GDM1 (cell line): ENCODE measurements at regions not wholly inside any gene's neighbourhood (a gene's known extent, or its start where the extent isn't known, plus 50 kb on each side); places are given as distances from the start of the nearest gene placed in this dataset.
"Not testable (repeated sequence)": the region's sequence is repeated elsewhere in the genome, so short reads cannot be mapped to it uniquely, and the experiment has no call there.

Experiments
- DNase-seq: peaks from one replicate; lab custom pipeline; 2025; lab: John Stamatoyannopoulos, UW

GRCh38 chr4:116321471-116321870, 763.9 kb downstream of the TRAM1L1 start:
- no peak for DNase-seq

- no peak for DNase-seq
Measured at GRCh38 chr4:116320859-116321258, 764.5 kb downstream of the TRAM1L1 start.

GRCh38 chr4:116303736-116304188, 781.6 kb downstream of the TRAM1L1 start:
- DNase-seq, result no peak

- DNase-seq, result no peak
Measured at GRCh38 chr4:116302990-116303735, 782.2 kb downstream of the TRAM1L1 start.

GRCh38 chr4:116275006-116275405, 810.4 kb downstream of the TRAM1L1 start:
- no peak for DNase-seq

DNA sequence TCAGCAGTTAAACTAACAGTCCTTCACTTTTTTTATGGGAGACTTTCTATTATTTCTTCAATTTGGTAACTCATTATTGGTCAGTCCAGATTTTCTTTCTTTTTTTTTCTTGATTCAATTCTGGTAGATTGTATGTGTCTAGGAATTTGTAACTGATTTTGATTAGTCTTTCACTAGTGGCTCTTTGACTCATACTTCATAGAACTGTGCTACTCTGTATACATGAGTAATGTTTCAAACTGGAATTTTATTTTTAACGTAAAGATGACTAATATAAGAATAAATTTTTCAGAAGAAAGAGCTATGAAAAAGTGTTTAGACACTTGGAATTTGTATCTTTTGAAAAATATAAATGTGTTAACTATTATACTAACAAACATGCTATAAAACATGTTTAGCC, 813.0 kb downstream of the TRAM1L1 start:
- no peak for DNase-seq

DNA sequence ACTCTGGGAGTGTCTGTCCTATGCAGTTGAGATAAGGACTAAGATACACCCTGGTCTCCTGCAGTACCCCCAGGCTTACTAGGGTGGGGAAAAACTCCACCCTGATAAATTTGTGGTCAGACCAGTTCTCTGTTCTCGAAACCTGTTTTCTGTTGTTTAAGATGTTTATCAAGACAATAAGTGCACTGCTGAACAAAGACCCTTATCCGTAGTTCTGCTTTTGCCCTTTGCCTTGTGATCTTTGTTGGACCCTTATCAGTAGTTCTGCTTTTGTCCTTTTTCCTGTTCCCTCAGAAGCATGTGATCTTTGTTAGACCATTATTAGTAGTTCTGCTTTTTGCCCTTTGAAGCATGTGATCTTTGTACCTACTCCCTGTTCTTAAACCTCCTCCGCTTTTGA, 824.4 kb downstream of the TRAM1L1 start:
- peak; percentile 3 for DNase-seq

DNA sequence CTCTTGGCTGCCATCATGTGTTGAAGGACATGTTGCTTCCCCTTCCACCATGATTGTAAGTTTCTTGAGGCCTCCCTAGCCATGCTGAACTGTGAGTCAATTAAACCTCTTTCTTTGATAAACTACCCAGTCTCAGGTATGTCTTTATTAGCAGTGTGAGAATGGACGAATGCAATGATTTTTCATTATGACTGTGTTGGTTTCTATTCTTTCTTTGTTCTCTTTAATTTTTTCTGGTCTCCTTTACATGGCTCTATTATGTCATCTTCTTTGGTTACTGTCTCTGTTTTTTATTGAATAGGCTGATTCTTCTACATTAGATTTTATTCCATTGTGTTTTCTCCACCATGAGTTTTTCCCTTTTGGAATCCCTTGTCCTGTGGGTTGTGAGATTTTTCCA, 840.6 kb downstream of the TRAM1L1 start:
- DNase-seq, result no peak

DNA sequence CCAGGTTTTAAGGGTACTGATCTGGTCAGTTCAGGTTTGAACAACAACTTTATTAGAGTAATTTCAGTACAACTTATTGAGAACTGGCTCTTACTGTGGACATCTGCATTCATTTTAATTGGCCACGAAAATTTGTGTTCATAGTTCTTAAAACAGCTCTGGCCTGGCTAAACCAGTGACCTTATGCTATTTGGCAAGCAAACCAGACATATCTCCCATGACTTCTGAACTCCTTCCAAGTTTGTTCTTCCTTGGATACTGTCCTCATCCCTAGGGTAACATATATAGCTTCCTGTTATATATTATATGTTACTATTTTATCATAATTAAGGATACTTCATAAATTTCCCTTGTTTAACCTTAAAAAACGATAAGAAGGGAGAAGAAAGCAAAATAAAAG, 841.9 kb downstream of the TRAM1L1 start:
- DNase-seq, result no peak

- no peak for DNase-seq
Measured at GRCh38 chr4:116233971-116234370, 851.4 kb downstream of the TRAM1L1 start.

- DNase-seq, result not testable (repeated sequence)
Measured at GRCh38 chr4:116231999-116232398, 853.4 kb downstream of the TRAM1L1 start.

- DNase-seq, result no peak
Measured at GRCh38 chr4:116229420-116229819, 856.0 kb downstream of the TRAM1L1 start.

DNA sequence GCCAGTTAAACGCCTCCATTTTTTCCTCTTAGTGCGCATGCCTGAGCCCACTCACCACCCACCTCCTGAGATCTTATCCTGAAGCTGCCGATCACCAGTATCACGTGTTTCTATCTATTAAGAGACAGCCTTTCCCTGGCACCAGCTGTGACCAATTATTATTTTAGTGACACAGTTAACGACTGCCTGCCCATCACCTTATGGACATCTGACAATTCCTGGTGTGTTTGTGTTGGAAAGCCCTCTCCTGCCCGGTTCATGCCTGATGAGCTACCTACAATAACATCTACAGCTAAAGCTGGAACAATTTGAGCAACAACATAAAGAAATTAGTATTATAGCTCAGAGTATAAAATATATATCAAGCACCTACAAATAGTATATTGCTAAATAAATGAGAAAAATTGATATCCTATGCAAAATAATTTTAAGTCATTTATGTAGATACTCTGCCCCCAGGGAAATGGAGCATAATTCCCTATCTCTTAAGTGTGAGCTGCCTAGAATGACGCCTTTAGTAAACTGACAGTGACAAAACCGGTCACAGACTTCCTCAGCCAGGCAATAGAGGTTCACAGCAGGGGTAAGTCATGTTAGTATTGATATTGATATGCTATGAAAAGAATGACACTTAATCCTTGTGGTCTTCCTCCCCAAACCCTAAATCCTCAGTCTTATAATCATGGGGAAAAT, 862.2 kb downstream of the TRAM1L1 start:
- no peak for DNase-seq

DNA sequence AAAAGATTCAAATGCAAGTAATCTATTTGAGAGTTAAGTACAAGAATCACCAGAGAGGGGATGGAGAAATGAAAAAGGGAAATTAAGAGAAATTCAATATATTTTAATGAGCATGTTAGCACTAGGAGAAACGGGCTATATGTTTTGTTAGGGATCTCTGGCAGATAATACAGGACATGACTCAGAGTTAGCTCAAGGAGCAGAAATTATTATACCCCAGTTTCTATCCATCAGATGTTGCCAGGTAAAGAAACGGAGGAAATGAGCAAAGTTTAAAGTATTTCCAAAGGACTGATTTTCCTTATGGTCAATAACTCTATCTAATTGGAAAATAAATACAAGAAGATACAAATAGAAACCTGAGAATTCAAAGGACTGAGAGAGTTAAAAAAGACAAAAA, 867.6 kb downstream of the TRAM1L1 start:
- DNase-seq, result no peak

GRCh38 chr4:116215622-116216021, 869.8 kb downstream of the TRAM1L1 start:
- no peak for DNase-seq

DNA sequence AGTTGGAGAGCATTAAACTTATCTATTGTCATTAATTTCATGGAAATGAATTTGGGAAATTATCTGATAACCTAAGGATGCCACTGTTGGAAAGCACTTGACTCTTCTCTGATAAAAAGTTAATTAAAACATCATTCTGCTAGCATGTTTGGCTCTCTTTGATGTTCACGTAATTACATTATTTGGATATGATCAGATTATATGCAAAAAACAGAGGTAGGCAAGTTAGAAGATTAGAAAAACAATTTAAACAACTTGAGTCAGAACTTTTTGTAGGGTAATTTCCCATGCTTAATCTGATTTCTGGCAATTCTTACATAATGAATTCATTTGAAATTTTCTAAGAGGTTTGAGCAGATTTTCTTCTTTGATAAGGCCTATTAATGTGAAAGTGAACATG, 882.9 kb downstream of the TRAM1L1 start:
- no peak for DNase-seq

DNA sequence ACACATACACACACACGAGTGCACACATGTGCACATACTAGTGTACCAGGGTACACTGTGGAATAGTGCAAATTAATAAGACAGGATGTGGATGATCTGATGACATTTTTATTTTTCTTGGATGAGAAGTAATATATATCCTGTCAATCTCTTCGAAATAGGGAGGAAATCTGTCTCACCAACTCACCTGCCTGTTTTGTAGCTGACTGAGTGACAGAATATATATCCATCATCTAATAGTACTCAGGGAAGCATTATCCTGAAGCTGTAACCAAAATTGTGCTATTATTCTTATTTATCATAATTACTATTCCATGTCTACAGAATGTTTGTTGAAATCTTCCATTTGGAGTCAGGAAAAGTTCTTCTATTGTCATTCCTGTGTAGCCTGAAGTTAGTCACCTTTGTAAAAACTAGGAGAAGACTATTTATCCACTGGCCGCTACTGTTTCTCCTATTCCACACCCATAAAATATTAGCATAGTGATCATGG, 888.0 kb downstream of the TRAM1L1 start:
- no peak for DNase-seq

- DNase-seq, result no peak
Measured at GRCh38 chr4:116183241-116183640, 902.1 kb downstream of the TRAM1L1 start.

GRCh38 chr4:116180157-116180601, 905.2 kb downstream of the TRAM1L1 start:
- no peak for DNase-seq

- not testable (repeated sequence) for DNase-seq
Measured at GRCh38 chr4:116151371-116151770, 934.0 kb downstream of the TRAM1L1 start.

DNA sequence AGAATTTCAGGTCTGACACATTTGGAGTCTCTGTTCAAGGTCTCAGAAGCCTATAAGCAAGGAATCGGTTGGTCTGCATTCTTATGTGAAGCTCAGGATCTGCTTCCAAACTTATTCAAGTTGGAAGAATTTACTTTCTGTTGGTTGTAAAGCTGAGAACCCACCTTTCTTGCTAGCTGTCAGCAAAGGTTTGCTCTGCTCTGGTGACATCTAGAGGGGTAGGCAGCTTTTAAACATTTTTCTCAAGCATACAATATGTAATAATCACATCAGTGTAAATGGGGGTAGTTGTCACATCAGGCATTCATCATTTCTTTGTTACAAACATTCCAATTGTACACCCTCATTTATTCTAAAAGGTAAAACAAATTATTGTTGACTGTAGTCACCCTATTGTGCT, 935.2 kb downstream of the TRAM1L1 start:
- DNase-seq, result no peak

GRCh38 chr4:116143198-116143597, 942.2 kb downstream of the TRAM1L1 start:
- DNase-seq, result no peak

DNA sequence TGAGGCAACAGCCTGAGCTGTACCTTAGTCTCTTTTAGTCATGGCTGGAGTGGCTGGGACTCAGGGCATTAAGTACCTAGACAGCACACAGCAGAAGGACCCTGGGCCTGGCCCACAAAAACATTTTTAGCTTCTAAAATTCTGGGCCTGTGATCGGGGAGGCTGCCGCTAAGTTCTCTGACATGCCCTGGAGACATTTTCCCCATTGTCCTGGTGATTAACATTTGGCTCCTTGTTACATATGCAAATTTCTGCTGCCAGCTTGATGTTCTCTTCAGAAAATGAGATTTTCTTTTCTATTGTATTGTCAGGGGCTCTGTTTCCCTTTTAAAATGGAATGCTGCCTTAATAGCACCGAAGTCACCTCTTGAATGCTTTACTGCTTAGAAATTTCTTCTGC, 952.4 kb downstream of the TRAM1L1 start:
- DNase-seq, result no peak
